Tibial nerve (tissue), 4 donors: ENCODE measurements at regions not wholly inside any gene's neighbourhood (a gene's known extent, or its start where the extent isn't known, plus 50 kb on each side); places are given as distances from the start of the nearest gene placed in this dataset.
"Not testable (repeated sequence)": the region's sequence is repeated elsewhere in the genome, so short reads cannot be mapped to it uniquely, and the experiment has no call there.

Experiments used
- DNase-seq, 2 donors: peaks; one replicate each; pipeline ENCODE4 v3.0.0-alpha.2; 2019; ENCODE audit warnings: low spot score in 2 of 2
- H3K27ac ChIP-seq, 4 donors: fragments of 200-600 bp; sonication (generic) in 3 of 4; one replicate each; pipeline ENCODE4 v1.5.1; 2017 to 2019; ENCODE audit warnings: mild to moderate bottlenecking in 1 of 4
- H3K27me3 ChIP-seq, 2 donors: fragments of 200-600 bp; sonication (generic) in 1 of 2; one replicate each; pipeline versions ENCODE4 v1.5.1 to v1.6.0; 2017 to 2019
- H3K36me3 ChIP-seq, 3 donors: fragments of 200-600 bp; sonication (generic); one replicate each; pipeline ENCODE4 v1.5.1; 2018 to 2019
- H3K4me1 ChIP-seq, 4 donors: fragments of 200-600 bp; sonication (generic) in 3 of 4; one replicate each; pipeline ENCODE4 v1.5.1; 2017 to 2019
- H3K4me3 ChIP-seq, 4 donors: fragments of 200-600 bp; sonication (generic) in 3 of 4; one replicate each; pipeline ENCODE4 v1.5.1; 2017 to 2019; ENCODE audit warnings: mild to moderate bottlenecking in 1 of 4, moderate library complexity in 1 of 4
- H3K9me3 ChIP-seq, 4 donors: fragments of 200-600 bp; sonication (generic) in 3 of 4; one replicate each; pipeline ENCODE4 v1.5.1; 2017 to 2019
- CTCF ChIP-seq, 5 experiments: fragments of 200-600 bp in 3 of 5; fragments of 450-650 bp in 2 of 5; sonication (generic) in 3 of 5; IDR thresholded peaks; one replicate each; pipeline ENCODE4 v1.5.1; 2016 to 2019; ENCODE audit warnings: antibody characterized with exemption in 5 of 5, mild to moderate bottlenecking in 3 of 5, moderate library complexity in 2 of 5
- EP300 ChIP-seq, 2 donors: sonication (generic); formaldehyde crosslinking; IDR thresholded peaks; one replicate each; pipeline ENCODE4 v1.6.1; 2017; ENCODE audit warnings: antibody characterized with exemption in 2 of 2, mild to moderate bottlenecking in 1 of 2
- POLR2A ChIP-seq, 2 donors: fragments of 450-650 bp; IDR thresholded peaks; one replicate each; pipeline ENCODE4 v1.6.1; 2017; ENCODE audit warnings: antibody characterized with exemption in 2 of 2, mild to moderate bottlenecking in 2 of 2, moderate library complexity in 2 of 2
- WGBS, 2 donors: methylation state at CpG; one replicate each; pipeline ENCODE4 v1.1.5; 2018; 5-methylcytosine and 5-hydroxymethylcytosine counted together

DNA sequence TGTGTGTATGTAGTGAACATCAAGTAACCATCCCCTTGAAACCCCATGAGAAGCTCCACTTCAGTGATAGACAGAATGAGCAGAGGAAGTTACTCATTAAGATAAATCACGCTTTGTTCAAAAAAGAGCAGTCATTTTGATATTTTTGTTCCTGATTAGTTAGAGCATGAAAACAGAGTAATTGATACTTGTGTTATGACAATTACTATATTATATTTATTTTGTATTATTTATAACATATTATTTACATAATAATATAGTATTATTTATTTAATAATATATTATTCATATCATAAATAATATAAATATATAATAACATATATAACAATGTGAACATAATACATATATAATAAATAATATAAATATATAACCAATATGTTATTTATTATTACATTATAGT, 580.9 kb downstream of the SOX5 start:
- Histone ChIP-seq H3K4me1 (no peaks in the 10 kb centered on the region), H3K27me3 (no peaks in the 10 kb centered on the region), H3K9me3 (peaks cover 0 to 8% (median 0%) of the 10 kb centered on the region in 4 donors), H3K36me3 (no peaks in the 10 kb centered on the region), H3K4me3 (no peak overlapping the region), H3K27ac (no peak overlapping the region)
- no peak for TF ChIP-seq POLR2A (IDR thresholded peaks at IDR 0.05)
- no peak for TF ChIP-seq EP300 (IDR thresholded peaks at IDR 0.05)
- TF ChIP-seq CTCF (IDR thresholded peaks at IDR 0.05) = no peak
- no peak for DNase-seq
- 94 to 95% methylated on average over 1 of the region's 1 CpG for WGBS, 2 donors

DNA sequence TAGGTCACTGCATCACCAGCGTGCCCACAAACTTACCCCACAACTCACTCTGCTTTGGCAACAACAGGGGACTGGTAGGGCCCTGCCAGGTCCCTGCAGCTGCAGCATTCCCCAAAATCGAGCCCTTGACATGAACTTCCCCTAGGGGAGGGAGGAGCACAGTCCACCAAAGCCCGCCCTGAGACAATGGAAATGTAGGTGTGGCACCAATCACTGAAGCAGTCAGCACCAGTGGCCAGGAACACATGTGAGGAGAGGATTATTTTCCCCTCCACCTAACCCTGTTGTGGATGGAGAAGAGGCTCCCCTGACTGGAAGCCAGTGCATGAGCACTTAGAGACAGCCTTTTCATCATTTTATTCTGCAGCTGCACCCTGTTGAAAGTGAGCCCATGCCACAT, 573.8 kb downstream of the SOX5 start:
- peaks cover 0 to 39% (median 12%) of the 10 kb centered on the region in 4 donors for H3K9me3 ChIP-seq
- no peaks in the 10 kb centered on the region for H3K36me3 ChIP-seq
- TF ChIP-seq POLR2A (IDR thresholded peaks at IDR 0.05) = no peak
- TF ChIP-seq CTCF (IDR thresholded peaks at IDR 0.05) = no peak
- no peak for TF ChIP-seq EP300 (IDR thresholded peaks at IDR 0.05)
- H3K27ac ChIP-seq = no peak overlapping the region
- H3K4me3 ChIP-seq = no peak overlapping the region
- H3K4me1 ChIP-seq = no peaks in the 10 kb centered on the region
- 78 to 83% methylated on average over 3 of the region's 3 CpGs for WGBS, 2 donors
- no peak for DNase-seq
- H3K27me3 ChIP-seq = no peaks in the 10 kb centered on the region

GRCh38 chr12:23376238-23376637, 573.2 kb downstream of the SOX5 start:
- Histone ChIP-seq H3K27me3 (no peaks in the 10 kb centered on the region), H3K4me1 (no peaks in the 10 kb centered on the region), H3K27ac (no peak overlapping the region), H3K36me3 (no peaks in the 10 kb centered on the region), H3K9me3 (peaks cover 0 to 39% (median 12%) of the 10 kb centered on the region in 4 donors), H3K4me3 (no peak overlapping the region)
- WGBS, 2 donors = 58 to 69% methylated on average over 3 of the region's 3 CpGs
- no peak for DNase-seq
- TF ChIP-seq EP300 (IDR thresholded peaks at IDR 0.05) = no peak
- no peak for TF ChIP-seq POLR2A (IDR thresholded peaks at IDR 0.05)
- no peak for TF ChIP-seq CTCF (IDR thresholded peaks at IDR 0.05)

GRCh38 chr12:23380419-23381100, 568.9 kb downstream of the SOX5 start:
- H3K9me3 ChIP-seq = peaks cover 0 to 36% (median 12%) of the 10 kb centered on the region in 4 donors
- TF ChIP-seq POLR2A (IDR thresholded peaks at IDR 0.05) (no peak), CTCF (IDR thresholded peaks at IDR 0.05) (no peak), EP300 (IDR thresholded peaks at IDR 0.05) (no peak)
- no peaks in the 10 kb centered on the region for H3K27me3 ChIP-seq
- no peak for DNase-seq
- no peak overlapping the region for H3K27ac ChIP-seq
- H3K36me3 ChIP-seq = no peaks in the 10 kb centered on the region
- H3K4me1 ChIP-seq = no peaks in the 10 kb centered on the region
- no peak overlapping the region for H3K4me3 ChIP-seq
- 92 to 98% methylated on average over 4 of the region's 4 CpGs for WGBS, 2 donors

GRCh38 chr12:23388898-23389297, 560.6 kb downstream of the SOX5 start:
- not testable (repeated sequence) for H3K4me1 ChIP-seq, H3K27ac ChIP-seq, DNase-seq, H3K36me3 ChIP-seq, H3K9me3 ChIP-seq, H3K4me3 ChIP-seq, H3K27me3 ChIP-seq
- WGBS, 2 donors = 88 to 93% methylated on average over 9 of the region's 9 CpGs

GRCh38 chr12:23389315-23389714, 560.2 kb downstream of the SOX5 start:
- DNase-seq, H3K9me3 ChIP-seq, H3K36me3 ChIP-seq, H3K4me3 ChIP-seq, H3K4me1 ChIP-seq, H3K27me3 ChIP-seq, H3K27ac ChIP-seq: not testable (repeated sequence)
- WGBS, 2 donors = 88 to 93% methylated on average over 4 of the region's 4 CpGs
